HG03045 (cell line): ENCODE measurements at regions not wholly inside any gene's neighbourhood (a gene's known extent, or its start where the extent isn't known, plus 50 kb on each side); places are given as distances from the start of the nearest gene placed in this dataset.
"Not testable (repeated sequence)": the region's sequence is repeated elsewhere in the genome, so short reads cannot be mapped to it uniquely, and the experiment has no call there.

Source experiments
- ATAC-seq: cut with Tn5 transposase; IDR thresholded peaks from one replicate; pipeline ENCODE4 v1.9.1; 2021; ENCODE audit warnings: mild to moderate bottlenecking, moderate library complexity; ENCODE audit not compliant: unreplicated experiment

GRCh38 chr2:16034975-16035746 is 94.8 kb downstream of the MYCN start:
- no peak for ATAC-seq

- ATAC-seq, result no peak
Observed at GRCh38 chr2:16034151-16034974, 94.0 kb downstream of the MYCN start.

- ATAC-seq, result no peak
Observed at GRCh38 chr2:16033032-16033293, 92.6 kb downstream of the MYCN start.

- no peak for ATAC-seq
Observed at GRCh38 chr2:16032282-16033031, 92.1 kb downstream of the MYCN start.

GRCh38 chr2:16031848-16032159 is 91.5 kb downstream of the MYCN start:
- ATAC-seq, result no peak

GRCh38 chr2:16031058-16031847 is 90.9 kb downstream of the MYCN start:
- ATAC-seq, result no peak

- no peak for ATAC-seq
Observed at GRCh38 chr2:16030206-16031057, 90.1 kb downstream of the MYCN start.

GRCh38 chr2:16028644-16029043 is 88.3 kb downstream of the MYCN start:
- no peak for ATAC-seq

- no peak for ATAC-seq
Observed at GRCh38 chr2:16026816-16027501, 86.6 kb downstream of the MYCN start.

- no peak for ATAC-seq
Observed at GRCh38 chr2:16025876-16026640, 85.7 kb downstream of the MYCN start.

- no peak for ATAC-seq
Observed at GRCh38 chr2:16025211-16025875, 85.0 kb downstream of the MYCN start.

GRCh38 chr2:16024628-16025027 is 84.3 kb downstream of the MYCN start:
- ATAC-seq, result not testable (repeated sequence)

GRCh38 chr2:16023506-16024360 is 83.4 kb downstream of the MYCN start:
- ATAC-seq, result no peak

GRCh38 chr2:16022548-16023240 is 82.3 kb downstream of the MYCN start:
- ATAC-seq, result no peak

- no peak for ATAC-seq
Observed at GRCh38 chr2:16021611-16022363, 81.4 kb downstream of the MYCN start.

- no peak for ATAC-seq
Observed at GRCh38 chr2:16020389-16021008, 80.1 kb downstream of the MYCN start.
